ENCODE measurements at regions not wholly inside any gene's neighbourhood (a gene's known extent, or its start where the extent isn't known, plus 50 kb on each side); places are given as distances from the start of the nearest gene placed in this dataset.

- TF ChIP-seq CTCF (IDR thresholded peaks at IDR 0.05; ENCODE audit: low read depth, low read length) (no peak), POLR2A (IDR thresholded peaks at IDR 0.05; ENCODE audit: extremely low read depth, insufficient read length) (no peak), MYC (IDR thresholded peaks at IDR 0.05; ENCODE audit: low read depth, low read length) (no peak)
Measured at GRCh38 chr14:26925876-26926584, 328.2 kb upstream of the NOVA1 start.
